ENCODE measurements at regions not wholly inside any gene's neighbourhood (a gene's known extent, or its start where the extent isn't known, plus 50 kb on each side); places are given as distances from the start of the nearest gene placed in this dataset.
A peak's percentile ranks its signal among the peaks of the same experiment; 100 is the strongest.
"Not testable (repeated sequence)": the region's sequence is repeated elsewhere in the genome, so short reads cannot be mapped to it uniquely, and the experiment has no call there.

DNA sequence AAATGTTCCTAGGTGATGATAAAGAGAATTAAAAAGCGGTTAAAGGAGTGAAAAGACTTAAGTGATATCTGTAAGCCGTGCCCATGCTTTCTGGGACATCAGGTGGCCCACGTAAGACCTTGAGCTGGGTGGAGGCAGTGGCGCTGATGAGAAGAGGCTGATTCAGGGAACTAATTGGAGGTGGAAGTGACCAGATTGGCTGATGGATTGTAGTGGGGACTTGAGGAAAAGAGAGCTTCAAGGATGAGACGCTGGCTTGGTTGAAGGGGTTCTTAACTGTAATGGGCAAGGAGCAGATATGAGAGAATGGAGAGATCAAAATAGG lies 69.1 kb upstream of the EP300 start:
- Mint-ChIP-seq H3K4me1 (peaks cover 20% of the 10 kb centered on the region), H3K36me3 (ENCODE audit: low read depth) (no peaks in the 10 kb centered on the region), H3K27me3 (peaks cover 10% of the 10 kb centered on the region), H3K27ac (peak overlapping the region; percentile 11), H3K4me3 (peak overlapping the region; percentile 86), H3K9me3 (no peaks in the 10 kb centered on the region)
- intact Hi-C loops (cut with micrococcal nuclease), result loop anchor here (2.0 kb wide), 2 partner anchors 72 to 182 kb away; partner anchors contain the start of genes L3MBTL2 and RBX1
- DNase-seq, result no peak

DNA sequence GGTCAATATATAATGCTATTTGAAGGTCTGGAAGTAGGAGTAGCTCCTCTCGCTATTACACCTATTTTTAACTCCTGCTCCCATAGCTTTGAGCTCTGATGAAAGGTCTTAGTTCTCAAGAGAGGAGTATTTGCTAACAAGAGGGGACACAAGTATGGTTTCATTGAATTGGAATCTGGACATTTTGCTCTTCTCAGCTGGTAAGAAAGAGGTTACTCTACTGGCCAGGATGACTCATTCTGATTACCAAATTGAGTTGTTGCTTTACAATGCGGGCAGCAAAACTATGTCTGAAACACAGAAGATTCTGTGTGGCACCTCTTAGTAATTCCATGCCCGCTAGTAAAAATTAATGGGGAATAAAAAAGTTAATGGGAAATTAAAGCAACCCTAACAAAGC lies 63.6 kb upstream of the EP300 start:
- Mint-ChIP-seq H3K4me3 (no peak overlapping the region), H3K4me1 (no peaks in the 10 kb centered on the region), H3K27ac (no peak overlapping the region), H3K36me3 (ENCODE audit: low read depth) (no peaks in the 10 kb centered on the region), H3K27me3 (peaks cover 6% of the 10 kb centered on the region), H3K9me3 (no peaks in the 10 kb centered on the region)
- intact Hi-C loops (cut with micrococcal nuclease), result no loop called here
- DNase-seq, result no peak

DNA sequence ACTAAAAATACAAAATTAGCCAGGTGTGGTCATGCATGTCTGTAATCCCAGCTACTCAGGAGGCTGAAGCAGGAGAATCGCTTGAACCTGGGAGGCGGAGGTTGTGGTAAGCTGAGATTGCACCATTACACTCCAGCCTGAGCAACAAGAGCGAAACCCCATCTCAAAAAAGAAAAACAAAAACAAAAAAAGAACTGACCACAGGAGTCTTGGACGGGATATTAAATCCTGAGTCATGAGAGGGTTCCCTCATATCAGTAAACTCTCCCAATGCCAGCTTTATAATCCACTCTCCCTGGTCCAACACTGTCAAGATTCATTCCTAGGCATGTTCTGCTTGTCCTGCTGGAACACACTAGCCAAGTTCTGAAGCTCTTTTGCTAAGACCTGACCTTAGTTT lies 61.5 kb upstream of the EP300 start:
- Mint-ChIP-seq H3K36me3 (ENCODE audit: low read depth) (no peaks in the 10 kb centered on the region), H3K4me1 (no peaks in the 10 kb centered on the region)

DNA sequence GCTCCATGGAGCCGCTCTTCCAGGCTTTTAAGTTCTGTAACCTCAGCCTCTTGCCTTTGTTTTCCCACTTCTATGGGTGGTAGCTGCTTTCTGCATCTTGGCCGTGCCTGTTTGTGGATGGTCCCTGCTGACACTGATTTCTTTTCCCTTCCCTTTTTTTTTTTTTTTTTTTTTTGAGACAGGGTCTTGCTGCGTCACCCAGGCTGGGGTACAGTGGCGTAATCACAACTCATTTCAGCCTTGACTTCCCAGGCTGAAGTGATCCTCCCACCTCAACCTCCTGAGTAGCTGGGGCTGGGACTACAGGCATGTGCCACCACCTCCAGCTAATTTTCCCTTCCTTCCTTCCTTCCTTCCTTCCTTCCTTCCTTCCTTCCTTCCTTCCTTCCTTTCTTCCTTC lies 57.7 kb upstream of the EP300 start:
- intact Hi-C loops (cut with micrococcal nuclease), result no loop called here

More for the DNA sequence above, 61.5 kb upstream of the EP300 start:
- no peak overlapping the region for H3K4me3 Mint-ChIP-seq
- no peaks in the 10 kb centered on the region for H3K9me3 Mint-ChIP-seq
- no peak overlapping the region for H3K27ac Mint-ChIP-seq
- no peak for DNase-seq
- intact Hi-C loops (cut with micrococcal nuclease), result no loop called here
- H3K27me3 Mint-ChIP-seq, result peaks cover 4% of the 10 kb centered on the region

DNA sequence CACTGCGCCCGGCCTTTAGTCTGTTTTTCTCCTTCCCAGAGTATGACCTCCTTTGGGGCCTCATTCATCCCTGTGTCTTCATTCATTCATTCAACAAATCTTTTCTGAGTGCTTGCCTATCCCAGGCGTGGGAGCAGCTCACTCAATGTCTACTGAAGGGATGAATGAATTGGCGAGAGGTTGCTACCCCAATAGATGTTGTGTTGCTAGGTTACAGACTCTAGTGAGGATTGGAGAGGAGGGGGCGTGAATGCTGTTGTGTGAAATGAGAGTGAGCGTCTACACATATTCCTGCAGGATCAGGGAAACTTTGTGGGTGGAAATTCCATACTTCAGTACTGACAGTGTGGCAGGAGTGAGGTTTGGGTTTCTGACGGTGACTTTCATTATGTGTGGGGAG lies 55.5 kb upstream of the EP300 start:
- H3K4me3 Mint-ChIP-seq, result no peak overlapping the region
- H3K27me3 Mint-ChIP-seq, result peaks cover 3% of the 10 kb centered on the region
- no peak for DNase-seq
- intact Hi-C loops (cut with micrococcal nuclease), result no loop called here
- no peak overlapping the region for H3K27ac Mint-ChIP-seq
- no peaks in the 10 kb centered on the region for H3K4me1 Mint-ChIP-seq
- no peaks in the 10 kb centered on the region for H3K9me3 Mint-ChIP-seq
- no peaks in the 10 kb centered on the region for H3K36me3 Mint-ChIP-seq (ENCODE audit: low read depth)

More for the DNA sequence above, 57.7 kb upstream of the EP300 start:
- DNase-seq, result no peak
- peaks cover 5% of the 10 kb centered on the region for H3K27me3 Mint-ChIP-seq
- H3K4me3 Mint-ChIP-seq, result no peak overlapping the region
- H3K9me3 Mint-ChIP-seq, result no peaks in the 10 kb centered on the region
- no peaks in the 10 kb centered on the region for H3K36me3 Mint-ChIP-seq (ENCODE audit: low read depth)
- H3K4me1 Mint-ChIP-seq, result no peaks in the 10 kb centered on the region
- H3K27ac Mint-ChIP-seq, result no peak overlapping the region

DNA sequence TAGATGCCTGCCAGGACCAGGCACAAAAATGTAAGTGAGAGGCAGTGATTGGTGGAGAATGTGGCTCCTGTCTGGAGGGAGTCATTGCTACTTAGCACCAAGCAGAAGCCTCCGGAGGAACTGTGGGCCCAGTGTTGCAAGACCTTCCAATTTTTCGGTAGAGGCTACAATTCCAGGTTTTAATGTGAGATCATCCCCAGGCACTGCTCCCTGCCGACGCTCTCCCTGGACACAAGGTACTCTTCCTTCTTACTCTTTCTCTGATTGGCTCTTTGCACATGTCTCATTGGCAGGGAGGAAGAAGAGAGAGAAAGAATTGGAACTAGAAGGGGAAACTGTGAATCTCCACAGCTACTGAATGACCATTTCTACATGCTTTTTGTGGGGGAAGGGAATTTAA lies 53.7 kb upstream of the EP300 start:
- intact Hi-C loops (cut with micrococcal nuclease), result no loop called here
- H3K36me3 Mint-ChIP-seq (ENCODE audit: low read depth), result no peaks in the 10 kb centered on the region
- no peak overlapping the region for H3K4me3 Mint-ChIP-seq
- no peak for DNase-seq
- H3K9me3 Mint-ChIP-seq, result no peaks in the 10 kb centered on the region
- H3K27me3 Mint-ChIP-seq, result peaks cover 6% of the 10 kb centered on the region
- H3K4me1 Mint-ChIP-seq, result no peaks in the 10 kb centered on the region
- H3K27ac Mint-ChIP-seq, result no peak overlapping the region

DNA sequence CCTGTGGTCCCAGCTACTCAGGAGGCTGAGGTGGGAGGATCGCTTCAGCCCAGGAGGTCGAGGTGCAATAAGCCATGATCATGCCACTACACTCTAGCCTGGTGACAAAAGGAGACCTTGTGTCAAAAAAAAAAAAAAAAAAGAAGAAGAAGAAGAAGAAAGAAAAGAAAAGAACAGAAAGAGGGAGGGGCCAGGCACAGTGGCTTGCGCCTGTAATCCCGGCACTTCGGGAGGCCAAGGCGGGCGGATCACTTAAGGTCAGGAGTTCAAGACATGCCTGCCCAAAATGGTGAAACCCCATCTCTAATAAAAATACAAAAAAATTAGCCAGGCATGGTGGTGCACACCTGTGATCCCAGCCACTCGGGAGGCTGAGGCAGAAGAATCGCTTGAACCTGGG lies 52.8 kb upstream of the EP300 start:
- not testable (repeated sequence) for H3K4me3 Mint-ChIP-seq

DNA sequence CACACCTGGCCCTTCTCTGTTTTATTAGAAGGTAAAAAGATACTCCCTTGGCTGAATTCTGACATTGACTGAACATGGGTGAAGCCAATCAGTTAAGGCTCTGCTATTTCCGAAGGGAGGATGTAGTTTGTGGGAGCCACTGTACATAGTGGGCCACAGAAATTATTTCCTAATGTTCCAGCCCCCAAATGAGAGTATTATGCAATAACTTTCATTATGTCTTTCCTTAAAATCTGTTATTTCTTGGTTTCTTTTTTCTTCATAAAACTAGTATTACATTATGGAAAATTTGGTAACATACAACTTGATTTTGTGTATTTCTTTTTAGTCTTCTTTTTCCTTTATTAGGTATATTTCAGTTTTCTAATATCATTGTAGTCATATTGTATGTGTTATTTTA lies 51.9 kb upstream of the EP300 start:
- no peak overlapping the region for H3K4me3 Mint-ChIP-seq
- H3K27ac Mint-ChIP-seq, result no peak overlapping the region
- H3K9me3 Mint-ChIP-seq, result no peaks in the 10 kb centered on the region
- H3K36me3 Mint-ChIP-seq (ENCODE audit: low read depth), result no peaks in the 10 kb centered on the region
- H3K4me1 Mint-ChIP-seq, result no peaks in the 10 kb centered on the region
- no peak for DNase-seq
- intact Hi-C loops (cut with micrococcal nuclease), result no loop called here
- H3K27me3 Mint-ChIP-seq, result peaks cover 6% of the 10 kb centered on the region

More for the DNA sequence above, 52.8 kb upstream of the EP300 start:
- H3K27me3 Mint-ChIP-seq; intact Hi-C loops (cut with micrococcal nuclease); H3K9me3 Mint-ChIP-seq; DNase-seq; H3K27ac Mint-ChIP-seq; H3K36me3 Mint-ChIP-seq (ENCODE audit: low read depth); H3K4me1 Mint-ChIP-seq: not testable (repeated sequence)

DNA sequence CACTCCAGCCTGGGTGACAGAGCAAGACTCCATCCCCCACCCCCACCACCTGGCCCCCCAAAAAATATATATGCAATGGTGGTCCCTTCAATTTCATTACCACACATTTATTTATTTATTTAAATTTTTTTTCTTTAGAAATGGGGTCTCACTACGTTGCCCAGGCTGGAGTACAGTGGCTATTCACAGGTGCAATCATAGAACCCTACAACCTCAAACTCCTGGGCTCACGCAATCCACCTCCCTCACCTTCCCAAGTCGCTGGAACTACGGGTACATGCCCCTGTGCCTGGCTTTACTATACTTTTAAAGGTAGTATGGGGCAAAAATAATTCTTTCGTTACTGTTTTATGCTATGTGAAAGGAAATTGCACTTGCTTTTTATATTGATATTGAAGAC lies 50.9 kb upstream of the EP300 start:
- H3K27me3 Mint-ChIP-seq, result peaks cover 6% of the 10 kb centered on the region
- no peaks in the 10 kb centered on the region for H3K4me1 Mint-ChIP-seq
- H3K36me3 Mint-ChIP-seq (ENCODE audit: low read depth), result no peaks in the 10 kb centered on the region
- no peaks in the 10 kb centered on the region for H3K9me3 Mint-ChIP-seq
- no peak overlapping the region for H3K4me3 Mint-ChIP-seq
- intact Hi-C loops (cut with micrococcal nuclease), result no loop called here
- H3K27ac Mint-ChIP-seq, result no peak overlapping the region
- no peak for DNase-seq

Data from activated CD4-positive, alpha-beta T cell treated with anti-CD3 and anti-CD28 coated beads, Interleukin-2, amount 10 ng/mL, durations not matched to agents 24 days and 14 days (primary cell).